WTC11 (cell line): ENCODE measurements at regions not wholly inside any gene's neighbourhood (a gene's known extent, or its start where the extent isn't known, plus 50 kb on each side); places are given as distances from the start of the nearest gene placed in this dataset.

Source experiments
- ATAC-seq: fragments of 200-7000 bp; cut with Tn5 transposase; 2 replicates; pipeline ENCODE4 v1.10.0; 2021; ENCODE audit warnings: mild to moderate bottlenecking, moderate library complexity
- CTCF ChIA-PET: fragments of 300-600 bp; sonication (Branson Sonifier 250); formaldehyde crosslinking; loops from one replicate; lab custom pipeline; 2021; ENCODE audit warnings: antibody characterized with exemption; lab: Charles Lee
- POLR2A ChIA-PET: fragments of 350-600 bp; sonication (Branson Sonifier 250); formaldehyde crosslinking; loops from one replicate; lab custom pipeline; 2021; ENCODE audit warnings: antibody characterized with exemption; lab: Charles Lee
- DNase-seq: peaks from one replicate; pipeline ENCODE4 v3.0.0; 2021; ENCODE audit warnings: low spot score
- H3K27ac Mint-ChIP-seq: 2 replicates; pipeline ENCODE4 v1.8.0; 2021; ENCODE audit warnings: mixed read lengths
- H3K27me3 Mint-ChIP-seq: 2 replicates; pipeline ENCODE4 v1.8.0; 2021; ENCODE audit warnings: low read depth, mild to moderate bottlenecking, moderate library complexity, mixed read lengths
- H3K36me3 Mint-ChIP-seq: 2 replicates; pipeline ENCODE4 v1.8.0; 2021; ENCODE audit warnings: mixed read lengths
- H3K4me1 Mint-ChIP-seq: 2 replicates; pipeline ENCODE4 v1.8.0; 2022; ENCODE audit warnings: mixed read lengths
- H3K4me3 Mint-ChIP-seq: 2 replicates; pipeline ENCODE4 v1.8.0; 2021; ENCODE audit warnings: mild to moderate bottlenecking, moderate library complexity, mixed read lengths
- H3K9me3 Mint-ChIP-seq: 2 replicates; pipeline ENCODE4 v1.8.0; 2021; ENCODE audit warnings: mixed read lengths
- ARID4B ChIP-seq: sonication (generic); formaldehyde crosslinking; IDR thresholded peaks from 2 replicates; pipeline ENCODE4 v1.8.0; 2023; ENCODE audit warnings: missing genetic modification reagents, mild to moderate bottlenecking, borderline replicate concordance
- EMX1 ChIP-seq: fragments of 250-450 bp; sonication (Bioruptor Pico); IDR thresholded peaks from 2 replicates; pipeline ENCODE4 v1.8.0; 2021; ENCODE audit warnings: mild to moderate bottlenecking
- FOXP1 ChIP-seq: sonication (generic); formaldehyde crosslinking; IDR thresholded peaks from 2 replicates; pipeline ENCODE4 v1.8.0; 2022; ENCODE audit warnings: missing genetic modification reagents, mild to moderate bottlenecking, moderate library complexity, borderline replicate concordance
- IRF2 ChIP-seq: sonication (generic); formaldehyde crosslinking; IDR thresholded peaks from 2 replicates; pipeline ENCODE4 v1.8.0; 2022; ENCODE audit warnings: low read depth, missing genetic modification reagents, borderline replicate concordance
- JUN ChIP-seq: sonication (generic); formaldehyde crosslinking; IDR thresholded peaks from 2 replicates; pipeline ENCODE4 v1.8.0; 2023; ENCODE audit warnings: mild to moderate bottlenecking, missing genetic modification reagents
- KAT7 ChIP-seq: sonication (generic); formaldehyde crosslinking; IDR thresholded peaks from 2 replicates; pipeline ENCODE4 v1.8.1; 2023; ENCODE audit warnings: missing genetic modification reagents, mild to moderate bottlenecking, borderline replicate concordance
- MXD4 ChIP-seq: fragments of 250-450 bp; sonication (Bioruptor Pico); IDR thresholded peaks from 2 replicates; pipeline ENCODE4 v1.8.0; 2021; ENCODE audit warnings: mild to moderate bottlenecking, moderate library complexity, borderline replicate concordance
- NFE2L1 ChIP-seq: sonication (generic); formaldehyde crosslinking; IDR thresholded peaks from 2 replicates; pipeline ENCODE4 v1.8.1; 2023; ENCODE audit warnings: missing genetic modification reagents
- NR1H2 ChIP-seq: sonication (generic); formaldehyde crosslinking; IDR thresholded peaks from 2 replicates; pipeline ENCODE4 v1.9.0; 2021; ENCODE audit warnings: mild to moderate bottlenecking, moderate library complexity, missing genetic modification reagents
- PRRX2 ChIP-seq: fragments of 250-450 bp; sonication (Bioruptor Pico); IDR thresholded peaks from 2 replicates; pipeline ENCODE4 v1.8.0; 2021; ENCODE audit warnings: mild to moderate bottlenecking
- RELA ChIP-seq: sonication (generic); formaldehyde crosslinking; IDR thresholded peaks from 2 replicates; pipeline ENCODE4 v1.8.1; 2022; ENCODE audit warnings: missing genetic modification reagents, mild to moderate bottlenecking, borderline replicate concordance
- SMAD4 ChIP-seq: sonication (generic); formaldehyde crosslinking; IDR thresholded peaks from 2 replicates; pipeline ENCODE4 v1.8.0; 2022; ENCODE audit warnings: mild to moderate bottlenecking, missing genetic modification reagents
- SOX15 ChIP-seq: fragments of 250-450 bp; sonication (Bioruptor Pico); IDR thresholded peaks from 2 replicates; pipeline ENCODE4 v1.9.0; 2021; ENCODE audit warnings: mild to moderate bottlenecking
- SP1 ChIP-seq: sonication (generic); formaldehyde crosslinking; conservative IDR thresholded peaks from 2 replicates; pipeline ENCODE4 v1.8.1; 2022; ENCODE audit warnings: missing genetic modification reagents
- TEAD1 ChIP-seq: sonication (generic); formaldehyde crosslinking; IDR thresholded peaks from 2 replicates; pipeline ENCODE4 v1.8.0; 2022; ENCODE audit warnings: mild to moderate bottlenecking, missing genetic modification reagents
- ZNF263 ChIP-seq: sonication (generic); formaldehyde crosslinking; IDR thresholded peaks from 2 replicates; pipeline ENCODE4 v1.8.1; 2022; ENCODE audit warnings: low read depth, mild to moderate bottlenecking, moderate library complexity, missing genetic modification reagents
- ZNF396 ChIP-seq: fragments of 250-450 bp; sonication (Bioruptor Pico); IDR thresholded peaks from 2 replicates; pipeline ENCODE4 v1.8.0; 2021; ENCODE audit warnings: mild to moderate bottlenecking, moderate library complexity, borderline replicate concordance
- TF ChIP-seq, protein P1 (sequence below): sonication (generic); formaldehyde crosslinking; conservative IDR thresholded peaks from 2 replicates; pipeline ENCODE4 v1.8.1; 2023; ENCODE audit warnings: mild to moderate bottlenecking, low read depth, missing genetic modification reagents, moderate library complexity
- TF ChIP-seq, protein P2 (sequence below): sonication (generic); formaldehyde crosslinking; IDR thresholded peaks from 2 replicates; pipeline ENCODE4 v1.8.1; 2023; ENCODE audit warnings: mild to moderate bottlenecking, missing genetic modification reagents, borderline replicate concordance
- TF ChIP-seq, protein P3 (sequence below): fragments of 250-450 bp; sonication (Bioruptor Pico); IDR thresholded peaks from 2 replicates; pipeline ENCODE4 v1.9.0; 2021; ENCODE audit warnings: mild to moderate bottlenecking
- TF ChIP-seq, protein P4 (sequence below): sonication (generic); formaldehyde crosslinking; IDR thresholded peaks from 2 replicates; pipeline ENCODE4 v1.8.0; 2022; ENCODE audit warnings: mild to moderate bottlenecking, missing genetic modification reagents
- TF ChIP-seq, protein P5 (sequence below): sonication (generic); formaldehyde crosslinking; IDR thresholded peaks from 2 replicates; pipeline ENCODE4 v1.8.0; 2022; ENCODE audit warnings: mild to moderate bottlenecking, missing genetic modification reagents
- TF ChIP-seq, protein P6 (sequence below): fragments of 250-450 bp; sonication (Bioruptor Pico); IDR thresholded peaks from 2 replicates; pipeline ENCODE4 v1.8.0; 2021; ENCODE audit warnings: mild to moderate bottlenecking

- no peak for ATAC-seq
- TF ChIP-seq, protein P1, sequence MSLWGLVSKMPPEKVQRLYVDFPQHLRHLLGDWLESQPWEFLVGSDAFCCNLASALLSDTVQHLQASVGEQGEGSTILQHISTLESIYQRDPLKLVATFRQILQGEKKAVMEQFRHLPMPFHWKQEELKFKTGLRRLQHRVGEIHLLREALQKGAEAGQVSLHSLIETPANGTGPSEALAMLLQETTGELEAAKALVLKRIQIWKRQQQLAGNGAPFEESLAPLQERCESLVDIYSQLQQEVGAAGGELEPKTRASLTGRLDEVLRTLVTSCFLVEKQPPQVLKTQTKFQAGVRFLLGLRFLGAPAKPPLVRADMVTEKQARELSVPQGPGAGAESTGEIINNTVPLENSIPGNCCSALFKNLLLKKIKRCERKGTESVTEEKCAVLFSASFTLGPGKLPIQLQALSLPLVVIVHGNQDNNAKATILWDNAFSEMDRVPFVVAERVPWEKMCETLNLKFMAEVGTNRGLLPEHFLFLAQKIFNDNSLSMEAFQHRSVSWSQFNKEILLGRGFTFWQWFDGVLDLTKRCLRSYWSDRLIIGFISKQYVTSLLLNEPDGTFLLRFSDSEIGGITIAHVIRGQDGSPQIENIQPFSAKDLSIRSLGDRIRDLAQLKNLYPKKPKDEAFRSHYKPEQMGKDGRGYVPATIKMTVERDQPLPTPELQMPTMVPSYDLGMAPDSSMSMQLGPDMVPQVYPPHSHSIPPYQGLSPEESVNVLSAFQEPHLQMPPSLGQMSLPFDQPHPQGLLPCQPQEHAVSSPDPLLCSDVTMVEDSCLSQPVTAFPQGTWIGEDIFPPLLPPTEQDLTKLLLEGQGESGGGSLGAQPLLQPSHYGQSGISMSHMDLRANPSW (CRISPR knock-in tag): no peak
- TF ChIP-seq EMX1 (CRISPR knock-in tag) (no peak), MXD4 (CRISPR knock-in tag) (no peak), TEAD1 (CRISPR knock-in tag) (no peak), SMAD4 (no peak), NFE2L1 (CRISPR knock-in tag) (no peak), ARID4B (no peak), IRF2 (no peak), KAT7 (no peak), JUN (CRISPR knock-in tag) (no peak), PRRX2 (no peak), SOX15 (CRISPR knock-in tag) (no peak)
- TF ChIP-seq, protein P2, sequence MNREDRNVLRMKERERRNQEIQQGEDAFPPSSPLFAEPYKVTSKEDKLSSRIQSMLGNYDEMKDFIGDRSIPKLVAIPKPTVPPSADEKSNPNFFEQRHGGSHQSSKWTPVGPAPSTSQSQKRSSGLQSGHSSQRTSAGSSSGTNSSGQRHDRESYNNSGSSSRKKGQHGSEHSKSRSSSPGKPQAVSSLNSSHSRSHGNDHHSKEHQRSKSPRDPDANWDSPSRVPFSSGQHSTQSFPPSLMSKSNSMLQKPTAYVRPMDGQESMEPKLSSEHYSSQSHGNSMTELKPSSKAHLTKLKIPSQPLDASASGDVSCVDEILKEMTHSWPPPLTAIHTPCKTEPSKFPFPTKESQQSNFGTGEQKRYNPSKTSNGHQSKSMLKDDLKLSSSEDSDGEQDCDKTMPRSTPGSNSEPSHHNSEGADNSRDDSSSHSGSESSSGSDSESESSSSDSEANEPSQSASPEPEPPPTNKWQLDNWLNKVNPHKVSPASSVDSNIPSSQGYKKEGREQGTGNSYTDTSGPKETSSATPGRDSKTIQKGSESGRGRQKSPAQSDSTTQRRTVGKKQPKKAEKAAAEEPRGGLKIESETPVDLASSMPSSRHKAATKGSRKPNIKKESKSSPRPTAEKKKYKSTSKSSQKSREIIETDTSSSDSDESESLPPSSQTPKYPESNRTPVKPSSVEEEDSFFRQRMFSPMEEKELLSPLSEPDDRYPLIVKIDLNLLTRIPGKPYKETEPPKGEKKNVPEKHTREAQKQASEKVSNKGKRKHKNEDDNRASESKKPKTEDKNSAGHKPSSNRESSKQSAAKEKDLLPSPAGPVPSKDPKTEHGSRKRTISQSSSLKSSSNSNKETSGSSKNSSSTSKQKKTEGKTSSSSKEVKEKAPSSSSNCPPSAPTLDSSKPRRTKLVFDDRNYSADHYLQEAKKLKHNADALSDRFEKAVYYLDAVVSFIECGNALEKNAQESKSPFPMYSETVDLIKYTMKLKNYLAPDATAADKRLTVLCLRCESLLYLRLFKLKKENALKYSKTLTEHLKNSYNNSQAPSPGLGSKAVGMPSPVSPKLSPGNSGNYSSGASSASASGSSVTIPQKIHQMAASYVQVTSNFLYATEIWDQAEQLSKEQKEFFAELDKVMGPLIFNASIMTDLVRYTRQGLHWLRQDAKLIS (CRISPR knock-in tag): no peak
- TF ChIP-seq, protein P3, sequence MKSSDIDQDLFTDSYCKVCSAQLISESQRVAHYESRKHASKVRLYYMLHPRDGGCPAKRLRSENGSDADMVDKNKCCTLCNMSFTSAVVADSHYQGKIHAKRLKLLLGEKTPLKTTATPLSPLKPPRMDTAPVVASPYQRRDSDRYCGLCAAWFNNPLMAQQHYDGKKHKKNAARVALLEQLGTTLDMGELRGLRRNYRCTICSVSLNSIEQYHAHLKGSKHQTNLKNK (CRISPR knock-in tag): no peak
- Mint-ChIP-seq H3K4me1 (no peaks in the 10 kb centered on the region), H3K36me3 (0 out of 2 replicates have a peak, but pooled peaks cover 4% of the 10 kb centered on the region), H3K9me3 (peaks cover 9% of the 10 kb centered on the region), H3K27me3 (no peaks in the 10 kb centered on the region; the same call in 1 of the 2 replicates), H3K4me3 (no peak overlapping the region), H3K27ac (no peak overlapping the region)
- ChIA-PET POLR2A (no interaction called here), CTCF (no interaction called here)
- DNase-seq: no peak
These were observed 703.3 kb upstream of the FRG1 start for GRCh38 chr4:189237340-189237739.

GRCh38 chr4:189255636-189256035 is 685.0 kb upstream of the FRG1 start:
- H3K4me1 Mint-ChIP-seq: peaks cover 4% of the 10 kb centered on the region; the same call in 1 of the 2 replicates
- CTCF ChIA-PET: no interaction called here
- TF ChIP-seq MXD4 (CRISPR knock-in tag) (no peak), NR1H2 (CRISPR knock-in tag) (no peak), ZNF263 (CRISPR knock-in tag) (no peak), ZNF396 (CRISPR knock-in tag) (no peak), SP1 (CRISPR knock-in tag) (no peak), RELA (CRISPR knock-in tag) (no peak), FOXP1 (no peak)
- TF ChIP-seq, protein P4, sequence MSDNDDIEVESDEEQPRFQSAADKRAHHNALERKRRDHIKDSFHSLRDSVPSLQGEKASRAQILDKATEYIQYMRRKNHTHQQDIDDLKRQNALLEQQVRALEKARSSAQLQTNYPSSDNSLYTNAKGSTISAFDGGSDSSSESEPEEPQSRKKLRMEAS (CRISPR knock-in tag): no peak
- TF ChIP-seq, protein P5, sequence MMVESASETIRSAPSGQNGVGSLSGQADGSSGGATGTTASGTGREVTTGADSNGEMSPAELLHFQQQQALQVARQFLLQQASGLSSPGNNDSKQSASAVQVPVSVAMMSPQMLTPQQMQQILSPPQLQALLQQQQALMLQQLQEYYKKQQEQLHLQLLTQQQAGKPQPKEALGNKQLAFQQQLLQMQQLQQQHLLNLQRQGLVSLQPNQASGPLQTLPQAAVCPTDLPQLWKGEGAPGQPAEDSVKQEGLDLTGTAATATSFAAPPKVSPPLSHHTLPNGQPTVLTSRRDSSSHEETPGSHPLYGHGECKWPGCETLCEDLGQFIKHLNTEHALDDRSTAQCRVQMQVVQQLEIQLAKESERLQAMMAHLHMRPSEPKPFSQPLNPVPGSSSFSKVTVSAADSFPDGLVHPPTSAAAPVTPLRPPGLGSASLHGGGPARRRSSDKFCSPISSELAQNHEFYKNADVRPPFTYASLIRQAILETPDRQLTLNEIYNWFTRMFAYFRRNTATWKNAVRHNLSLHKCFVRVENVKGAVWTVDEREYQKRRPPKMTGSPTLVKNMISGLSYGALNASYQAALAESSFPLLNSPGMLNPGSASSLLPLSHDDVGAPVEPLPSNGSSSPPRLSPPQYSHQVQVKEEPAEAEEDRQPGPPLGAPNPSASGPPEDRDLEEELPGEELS (CRISPR knock-in tag): no peak
- TF ChIP-seq, protein P6, sequence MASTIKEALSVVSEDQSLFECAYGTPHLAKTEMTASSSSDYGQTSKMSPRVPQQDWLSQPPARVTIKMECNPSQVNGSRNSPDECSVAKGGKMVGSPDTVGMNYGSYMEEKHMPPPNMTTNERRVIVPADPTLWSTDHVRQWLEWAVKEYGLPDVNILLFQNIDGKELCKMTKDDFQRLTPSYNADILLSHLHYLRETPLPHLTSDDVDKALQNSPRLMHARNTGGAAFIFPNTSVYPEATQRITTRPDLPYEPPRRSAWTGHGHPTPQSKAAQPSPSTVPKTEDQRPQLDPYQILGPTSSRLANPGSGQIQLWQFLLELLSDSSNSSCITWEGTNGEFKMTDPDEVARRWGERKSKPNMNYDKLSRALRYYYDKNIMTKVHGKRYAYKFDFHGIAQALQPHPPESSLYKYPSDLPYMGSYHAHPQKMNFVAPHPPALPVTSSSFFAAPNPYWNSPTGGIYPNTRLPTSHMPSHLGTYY (CRISPR knock-in tag): no peak

More at GRCh38 chr4:189255636-189256035, 685.0 kb upstream of the FRG1 start:
- peaks cover 25% of the 10 kb centered on the region for H3K36me3 Mint-ChIP-seq
- no peak overlapping the region for H3K27ac Mint-ChIP-seq
- ATAC-seq: no peak
- H3K9me3 Mint-ChIP-seq: peaks cover 38% of the 10 kb centered on the region
- POLR2A ChIA-PET: no interaction called here
- H3K27me3 Mint-ChIP-seq: peaks cover 18% of the 10 kb centered on the region
- no peak for DNase-seq
- no peak overlapping the region for H3K4me3 Mint-ChIP-seq
